ENCODE measurements at regions not wholly inside any gene's neighbourhood (a gene's known extent, or its start where the extent isn't known, plus 50 kb on each side); places are given as distances from the start of the nearest gene placed in this dataset.

DNA sequence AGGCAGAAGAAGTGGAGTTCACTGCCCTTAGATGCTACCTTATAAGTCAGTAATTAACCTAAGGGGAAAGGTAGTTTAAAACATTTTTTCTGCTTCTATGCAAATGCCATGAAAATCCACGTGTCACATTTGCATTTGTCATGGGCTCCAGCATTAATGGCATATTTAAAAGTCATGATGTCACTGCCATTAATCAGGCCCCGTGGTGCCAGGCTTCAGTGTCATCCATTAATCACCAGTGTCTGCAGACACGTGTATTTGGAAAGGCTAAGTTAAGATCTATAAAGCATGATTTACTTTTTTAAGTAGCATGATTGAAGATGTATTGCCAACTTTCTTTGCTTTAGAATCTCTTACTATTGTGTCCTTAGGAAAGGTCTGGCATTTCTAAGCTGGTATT, 857.8 kb downstream of the TUSC7 start:
- TF ChIP-seq, protein P1, sequence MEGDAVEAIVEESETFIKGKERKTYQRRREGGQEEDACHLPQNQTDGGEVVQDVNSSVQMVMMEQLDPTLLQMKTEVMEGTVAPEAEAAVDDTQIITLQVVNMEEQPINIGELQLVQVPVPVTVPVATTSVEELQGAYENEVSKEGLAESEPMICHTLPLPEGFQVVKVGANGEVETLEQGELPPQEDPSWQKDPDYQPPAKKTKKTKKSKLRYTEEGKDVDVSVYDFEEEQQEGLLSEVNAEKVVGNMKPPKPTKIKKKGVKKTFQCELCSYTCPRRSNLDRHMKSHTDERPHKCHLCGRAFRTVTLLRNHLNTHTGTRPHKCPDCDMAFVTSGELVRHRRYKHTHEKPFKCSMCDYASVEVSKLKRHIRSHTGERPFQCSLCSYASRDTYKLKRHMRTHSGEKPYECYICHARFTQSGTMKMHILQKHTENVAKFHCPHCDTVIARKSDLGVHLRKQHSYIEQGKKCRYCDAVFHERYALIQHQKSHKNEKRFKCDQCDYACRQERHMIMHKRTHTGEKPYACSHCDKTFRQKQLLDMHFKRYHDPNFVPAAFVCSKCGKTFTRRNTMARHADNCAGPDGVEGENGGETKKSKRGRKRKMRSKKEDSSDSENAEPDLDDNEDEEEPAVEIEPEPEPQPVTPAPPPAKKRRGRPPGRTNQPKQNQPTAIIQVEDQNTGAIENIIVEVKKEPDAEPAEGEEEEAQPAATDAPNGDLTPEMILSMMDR (conservative IDR thresholded peaks at IDR 0.05; ENCODE audit: low read depth, low read length) = no peak
- DNase-seq (ENCODE audit: low read depth) = no peak
- no peak overlapping the region for H3K4me3 ChIP-seq (ENCODE audit: low read depth, low read length)

DNA sequence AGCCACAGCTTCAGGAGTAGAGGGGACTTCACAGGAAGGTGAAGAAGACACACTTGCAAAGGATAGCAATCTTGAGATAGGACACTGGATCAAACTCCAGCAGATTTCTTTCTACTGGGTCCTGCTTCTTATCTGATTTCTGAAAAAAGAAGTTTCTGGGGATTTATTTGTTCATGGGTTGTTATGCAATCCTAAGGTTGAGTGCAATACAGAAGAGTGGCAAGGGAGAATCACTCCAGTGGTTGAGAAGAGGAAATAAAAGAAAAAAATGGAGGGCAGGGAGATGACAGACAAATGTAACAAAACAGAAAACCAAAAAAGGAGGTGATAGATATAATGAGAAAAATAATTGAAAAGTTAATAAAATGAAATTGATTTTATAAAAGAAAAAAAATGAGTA, 858.3 kb downstream of the TUSC7 start:
- DNase-seq (ENCODE audit: low read depth) = peak; percentile 3
- TF ChIP-seq, protein P1 (conservative IDR thresholded peaks at IDR 0.05; ENCODE audit: low read depth, low read length) = no peak
- no peak overlapping the region for H3K4me3 ChIP-seq (ENCODE audit: low read depth, low read length)

DNA sequence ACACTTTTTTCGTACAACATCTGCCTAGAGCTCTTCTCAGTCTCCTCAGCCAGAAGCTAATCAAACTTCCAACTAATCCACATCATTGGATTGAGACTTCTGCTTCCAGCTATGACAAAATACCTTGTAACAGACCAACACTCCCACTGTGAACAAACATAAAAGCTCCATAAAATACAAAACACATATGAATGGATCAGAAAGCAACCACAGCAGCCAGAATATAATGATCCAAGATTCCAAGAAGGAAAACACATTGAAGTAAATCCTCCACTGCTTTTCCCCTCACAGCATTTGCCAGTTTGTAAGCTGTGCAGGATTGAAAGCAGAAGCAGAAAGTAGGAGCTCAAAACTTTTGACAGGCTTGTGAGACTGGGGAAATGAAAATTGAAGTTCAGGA, 863.2 kb downstream of the TUSC7 start:
- DNase-seq (ENCODE audit: low read depth) = no peak
- no peak overlapping the region for H3K4me3 ChIP-seq (ENCODE audit: low read depth, low read length)
- TF ChIP-seq, protein P1 (conservative IDR thresholded peaks at IDR 0.05; ENCODE audit: low read depth, low read length) = no peak

DNA sequence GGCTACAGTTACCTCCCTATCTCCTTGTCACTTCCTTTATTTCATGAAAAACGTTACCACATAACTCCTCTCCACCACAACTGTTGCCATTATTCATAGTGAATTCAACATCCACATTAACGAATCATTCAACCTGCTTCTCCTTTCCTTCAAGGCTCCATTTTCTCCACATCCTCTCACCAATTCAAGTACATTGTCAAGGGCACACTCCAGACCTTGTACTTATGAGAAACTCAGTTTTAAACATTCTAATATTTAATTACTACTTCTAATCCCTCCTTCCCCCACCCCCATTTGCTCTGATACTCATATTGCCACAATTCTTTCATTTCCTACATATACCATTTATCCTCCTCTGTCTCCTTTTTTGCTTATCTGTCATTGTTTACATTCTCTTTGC, 871.2 kb downstream of the TUSC7 start:
- TF ChIP-seq, protein P1 (conservative IDR thresholded peaks at IDR 0.05; ENCODE audit: low read depth, low read length) = no peak
- no peak for DNase-seq (ENCODE audit: low read depth)
- no peak overlapping the region for H3K4me3 ChIP-seq (ENCODE audit: low read depth, low read length)

DNA sequence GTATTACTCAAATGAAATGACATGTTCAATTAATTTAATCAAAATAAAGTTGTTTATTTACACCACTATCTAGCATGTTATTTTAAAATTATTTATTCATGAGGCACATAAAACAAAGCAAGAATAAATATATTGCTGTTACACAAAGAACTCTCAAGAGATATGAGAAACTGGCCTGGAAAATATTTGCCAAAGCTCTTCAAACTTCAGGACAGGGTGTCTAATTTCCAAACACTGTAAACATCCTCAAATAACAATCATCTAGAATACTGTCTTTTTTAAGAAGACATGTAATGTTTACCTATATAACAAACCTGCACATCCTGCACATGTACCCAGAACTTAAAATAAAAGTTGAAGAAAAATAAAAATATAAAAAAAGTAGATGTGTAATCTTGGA, 876.6 kb downstream of the TUSC7 start:
- no peak overlapping the region for H3K4me3 ChIP-seq (ENCODE audit: low read depth, low read length)
- no peak for DNase-seq (ENCODE audit: low read depth)
- TF ChIP-seq, protein P1 (conservative IDR thresholded peaks at IDR 0.05; ENCODE audit: low read depth, low read length) = no peak

DNA sequence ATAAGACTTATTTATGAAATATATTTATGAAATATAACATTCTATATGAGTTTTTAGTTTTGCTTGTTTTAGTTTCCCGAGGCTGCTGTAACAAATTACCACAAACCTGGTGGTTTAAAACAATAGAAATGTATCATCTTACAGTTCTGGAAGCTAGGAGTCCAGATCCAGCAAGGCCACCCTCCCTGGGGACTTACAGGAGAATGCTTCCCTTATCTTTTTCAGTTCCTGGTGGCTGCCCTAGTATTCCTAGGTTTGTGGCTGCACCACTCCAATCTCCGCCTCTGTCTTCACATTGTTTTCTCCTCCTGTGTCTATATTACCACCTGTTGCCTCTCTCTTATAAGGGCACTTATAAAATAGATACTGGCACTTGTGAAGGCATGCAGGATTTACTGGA, 877.8 kb downstream of the TUSC7 start:
- H3K4me3 ChIP-seq (ENCODE audit: low read depth, low read length) = no peak overlapping the region
- TF ChIP-seq, protein P1 (conservative IDR thresholded peaks at IDR 0.05; ENCODE audit: low read depth, low read length) = no peak
- DNase-seq (ENCODE audit: low read depth) = no peak

DNA sequence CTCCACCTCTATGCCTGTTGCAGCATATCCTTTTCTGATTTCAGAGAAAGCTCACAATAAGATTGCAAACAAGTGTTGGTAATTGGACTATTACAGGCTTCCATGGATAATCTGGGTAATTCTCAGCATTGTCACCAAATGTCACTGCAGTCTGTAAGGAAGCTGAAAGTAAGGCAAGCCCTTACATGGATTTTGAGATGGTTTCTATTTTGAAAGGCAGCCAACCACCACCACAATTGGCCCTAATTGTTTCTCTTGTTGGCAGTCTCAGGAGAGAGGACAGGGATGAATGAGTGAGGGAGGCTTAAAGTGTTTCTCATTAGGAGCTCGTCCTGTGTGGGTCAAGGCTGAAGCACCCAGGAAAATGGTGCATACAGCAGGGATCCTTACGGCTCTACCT, 879.9 kb downstream of the TUSC7 start:
- no peak overlapping the region for H3K4me3 ChIP-seq (ENCODE audit: low read depth, low read length)
- DNase-seq (ENCODE audit: low read depth) = no peak
- TF ChIP-seq, protein P1 (conservative IDR thresholded peaks at IDR 0.05; ENCODE audit: low read depth, low read length) = no peak

Measured in choroid plexus epithelial cell (primary cell).